ENCODE measurements at regions not wholly inside any gene's neighbourhood (a gene's known extent, or its start where the extent isn't known, plus 50 kb on each side); places are given as distances from the start of the nearest gene placed in this dataset.

- ATAC-seq (no peak), DNase-seq (ENCODE audit: low read depth, low spot score) (no peak)
- peaks cover 19% of the 10 kb centered on the region for H3K4me1 ChIP-seq (ENCODE audit: control insufficient read depth, insufficient read depth, low read length)
- ChIA-PET POLR2A (no interaction called here), CTCF (interaction anchor here (0.6 to 1.4 kb wide), 2 partner anchors 15 to 130 kb away, joined by 4 to 6 read pairs; no protein-coding TSS in a partner anchor)
- TF ChIP-seq POLR2AphosphoS5 (IDR thresholded peaks at IDR 0.05; ENCODE audit: low read depth, low read length) (no peak), SIN3A (IDR thresholded peaks at IDR 0.05; ENCODE audit: borderline replicate concordance, insufficient read depth, low read depth, low read length) (no peak), CTCF (IDR thresholded peaks at IDR 0.05) (no peak), REST (IDR thresholded peaks at IDR 0.05; ENCODE audit: insufficient read depth in 1 of 2, low read depth in 2 of 2, low read length in 1 of 2) (no peak), TCF7L2 (IDR thresholded peaks at IDR 0.05; ENCODE audit: low read depth, low read length) (no peak)
- H3K27ac ChIP-seq (ENCODE audit: low read length): peak overlapping the region; percentile 91
- H3K36me3 ChIP-seq (ENCODE audit: control insufficient read depth, insufficient read depth, low read length): no peaks in the 10 kb centered on the region
- intact Hi-C loops (cut with micrococcal nuclease; ENCODE audit: unreplicated experiment): loop anchor here (5.0 kb wide), 1 partner anchor 69 kb away; no protein-coding TSS in a partner anchor
- no TSS peak for BruUV-seq (replicated peaks)
- no peaks in the 10 kb centered on the region for H3K27me3 ChIP-seq (ENCODE audit: control insufficient read depth, insufficient read depth, low read length)
- H3K4me3 ChIP-seq (ENCODE audit: low read depth in 2 of 2, low read length in 2 of 2): no peak overlapping the region
- in situ Hi-C loops (cut with HindIII; ENCODE audit: low pct_unique_long_range_greater_than_20kb, low sequenced_read_pairs): no loop called here
- no peaks in the 10 kb centered on the region for H3K9me3 ChIP-seq (ENCODE audit: control insufficient read depth, insufficient read depth, low read depth, low read length)
Measured at GRCh38 chr11:27281276-27281675, 81.7 kb downstream of the CCDC34 start.

GRCh38 chr11:27280140-27280539 is 82.9 kb downstream of the CCDC34 start:
- intact Hi-C loops (cut with micrococcal nuclease; ENCODE audit: unreplicated experiment): loop anchor here (5.0 kb wide), 1 partner anchor 68 kb away; no protein-coding TSS in a partner anchor
- ATAC-seq (no peak), DNase-seq (ENCODE audit: low read depth, low spot score) (no peak)
- ChIA-PET POLR2A (no interaction called here), CTCF (interaction anchor here (0.6 kb wide), 1 partner anchor 79 kb away, joined by 3 read pairs; no protein-coding TSS in a partner anchor)
- peak overlapping the region; percentile 91 for H3K27ac ChIP-seq (ENCODE audit: low read length)
- no peaks in the 10 kb centered on the region for H3K36me3 ChIP-seq (ENCODE audit: control insufficient read depth, insufficient read depth, low read length)
- no peaks in the 10 kb centered on the region for H3K27me3 ChIP-seq (ENCODE audit: control insufficient read depth, insufficient read depth, low read length)
- H3K4me3 ChIP-seq (ENCODE audit: low read depth in 2 of 2, low read length in 2 of 2): no peak overlapping the region
- in situ Hi-C loops (cut with HindIII; ENCODE audit: low pct_unique_long_range_greater_than_20kb, low sequenced_read_pairs): no loop called here
- no peaks in the 10 kb centered on the region for H3K9me3 ChIP-seq (ENCODE audit: control insufficient read depth, insufficient read depth, low read depth, low read length)
- peaks cover 15% of the 10 kb centered on the region for H3K4me1 ChIP-seq (ENCODE audit: control insufficient read depth, insufficient read depth, low read length)
- BruUV-seq (replicated peaks): no TSS peak
- TF ChIP-seq POLR2AphosphoS5 (IDR thresholded peaks at IDR 0.05; ENCODE audit: low read depth, low read length): no peak
- TF ChIP-seq CTCF (IDR thresholded peaks at IDR 0.05): no peak
- no peak for TF ChIP-seq TCF7L2 (IDR thresholded peaks at IDR 0.05; ENCODE audit: low read depth, low read length)
- no peak for TF ChIP-seq SIN3A (IDR thresholded peaks at IDR 0.05; ENCODE audit: borderline replicate concordance, insufficient read depth, low read depth, low read length)
- TF ChIP-seq REST (IDR thresholded peaks at IDR 0.05; ENCODE audit: insufficient read depth in 1 of 2, low read depth in 2 of 2, low read length in 1 of 2): no peak
